Ramos (cell line): ENCODE measurements at regions not wholly inside any gene's neighbourhood (a gene's known extent, or its start where the extent isn't known, plus 50 kb on each side); places are given as distances from the start of the nearest gene placed in this dataset.
"Not testable (repeated sequence)": the region's sequence is repeated elsewhere in the genome, so short reads cannot be mapped to it uniquely, and the experiment has no call there.

Experiments used
- in situ Hi-C: fragments of 300-500 bp; cut with MboI; formaldehyde crosslinking; loops from one replicate; pipeline ENCODE4 v1.14.3; 2022; ENCODE audit warnings: low sequenced_read_pairs; ENCODE audit not compliant: unreplicated experiment

- in situ Hi-C loops = no loop called here
These were observed 67.9 kb upstream of the ADAMTS5 start for GRCh38 chr21:27034796-27035195.

DNA sequence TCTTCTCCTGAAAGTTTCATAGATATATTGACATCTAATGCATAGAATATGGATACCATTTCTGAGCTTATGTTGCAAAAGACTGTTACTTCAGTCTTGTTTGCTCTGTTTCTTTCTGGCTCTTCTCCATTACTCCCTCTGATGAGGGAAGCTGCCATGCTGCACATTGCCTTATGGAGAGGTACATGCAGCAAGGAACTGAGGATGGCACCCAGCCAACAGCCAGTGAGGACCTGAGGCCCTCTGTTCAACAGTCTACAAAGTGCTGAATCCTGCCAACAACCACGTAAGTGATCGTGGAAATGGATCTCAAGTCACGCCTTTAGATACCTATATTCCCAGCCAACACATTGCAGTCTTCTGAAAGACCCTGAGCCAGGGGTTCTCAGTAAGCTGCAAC, 66.6 kb upstream of the ADAMTS5 start:
- in situ Hi-C loops = no loop called here

DNA sequence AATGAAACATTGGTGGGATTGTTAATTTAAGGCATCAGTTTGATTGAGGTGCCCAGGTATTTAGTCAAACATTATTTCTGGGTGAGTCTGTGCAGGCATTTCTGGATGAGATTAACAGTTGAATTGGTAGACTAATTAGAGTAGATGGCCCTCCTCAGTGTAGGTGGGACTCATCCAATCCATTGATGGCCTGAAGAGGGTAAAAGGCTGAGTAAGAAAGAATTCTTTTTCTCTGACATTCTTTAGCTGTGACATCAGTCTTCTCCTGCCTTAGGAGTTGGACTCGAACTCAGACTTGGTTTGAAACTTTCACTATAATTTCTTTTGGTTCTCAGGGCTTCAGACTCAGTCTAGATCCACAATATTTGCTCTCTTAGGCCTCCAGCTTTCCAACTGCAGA, 59.6 kb upstream of the ADAMTS5 start:
- in situ Hi-C loops = no loop called here

DNA sequence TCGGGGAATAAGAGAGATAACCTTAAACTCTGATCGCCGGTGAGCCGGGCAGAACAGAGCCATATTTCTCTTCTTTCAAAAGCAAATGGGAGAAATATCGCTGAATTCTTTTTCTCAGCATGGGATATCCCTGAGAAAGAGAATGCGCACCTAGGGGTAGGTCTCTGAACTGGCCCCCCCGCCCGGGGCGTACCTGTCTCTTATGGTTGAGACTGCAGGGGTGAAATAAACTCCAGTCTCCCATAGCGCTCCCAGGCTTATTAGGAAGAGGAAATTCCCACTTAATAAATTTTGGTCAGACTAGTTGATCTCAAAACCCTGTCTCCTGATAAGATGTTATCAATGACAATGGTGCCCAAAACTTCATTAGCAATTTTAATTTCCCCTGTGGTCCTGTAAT, 58.8 kb upstream of the ADAMTS5 start:
- in situ Hi-C loops = not testable (repeated sequence)

- in situ Hi-C loops = no loop called here
These were observed 58.1 kb upstream of the ADAMTS5 start for GRCh38 chr21:27024971-27025370.

DNA sequence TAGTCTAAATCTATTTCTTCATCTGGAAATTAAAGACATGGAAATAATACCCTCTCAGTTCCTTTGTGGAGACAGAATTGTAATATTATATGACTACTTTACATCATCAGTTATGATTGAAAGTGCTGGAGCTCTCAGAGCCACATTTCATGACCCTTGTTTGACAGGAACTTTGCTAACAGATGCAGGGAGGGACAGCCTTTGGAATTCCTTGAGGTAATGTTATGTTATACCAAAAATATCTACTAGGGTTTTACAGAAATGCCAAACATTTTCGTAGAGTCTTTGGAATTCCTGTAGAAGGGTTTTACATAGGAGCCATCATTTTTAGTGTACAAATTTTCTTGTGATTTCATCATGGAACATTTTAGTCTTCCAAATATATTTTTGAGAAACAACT, 57.4 kb upstream of the ADAMTS5 start:
- in situ Hi-C loops = no loop called here

DNA sequence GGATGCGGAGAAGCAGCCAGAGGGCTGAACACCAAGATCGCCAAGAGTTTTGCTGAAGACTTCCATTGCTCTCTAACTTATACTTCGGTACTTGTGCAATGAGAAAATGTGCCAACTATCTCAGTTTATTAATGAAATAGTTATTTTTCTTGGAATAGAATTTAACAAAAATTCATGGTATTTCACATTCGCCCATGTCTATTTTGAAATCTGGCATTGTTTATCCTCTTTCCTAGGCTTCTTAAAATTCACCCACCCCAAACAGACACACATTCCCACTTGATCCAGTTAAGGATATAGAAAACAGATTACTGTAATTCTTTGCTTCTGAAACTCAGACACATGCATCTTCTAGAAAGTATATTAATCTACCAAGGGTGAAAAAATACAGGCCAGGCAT, 56.3 kb upstream of the ADAMTS5 start:
- in situ Hi-C loops = no loop called here

- in situ Hi-C loops = no loop called here
These were observed 54.9 kb upstream of the ADAMTS5 start for GRCh38 chr21:27021801-27022200.

DNA sequence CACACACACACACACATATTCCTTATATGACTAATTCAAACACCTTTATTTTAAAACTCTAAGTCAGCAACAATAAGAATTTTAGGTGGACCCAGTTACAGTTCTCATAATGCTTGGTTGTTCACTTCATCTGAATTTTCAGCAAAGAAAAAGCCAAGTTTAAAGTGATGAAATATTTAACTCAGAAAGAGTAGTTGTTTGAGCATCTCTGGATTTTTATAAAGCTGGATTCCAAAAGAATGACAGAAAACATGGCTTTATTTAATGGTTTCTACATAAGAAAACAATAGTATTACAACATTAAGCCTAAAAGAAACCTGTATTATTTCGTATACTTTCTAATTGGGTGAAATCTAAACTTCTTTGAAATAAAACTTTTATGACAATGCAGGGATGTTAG, 54.2 kb upstream of the ADAMTS5 start:
- in situ Hi-C loops = no loop called here

DNA sequence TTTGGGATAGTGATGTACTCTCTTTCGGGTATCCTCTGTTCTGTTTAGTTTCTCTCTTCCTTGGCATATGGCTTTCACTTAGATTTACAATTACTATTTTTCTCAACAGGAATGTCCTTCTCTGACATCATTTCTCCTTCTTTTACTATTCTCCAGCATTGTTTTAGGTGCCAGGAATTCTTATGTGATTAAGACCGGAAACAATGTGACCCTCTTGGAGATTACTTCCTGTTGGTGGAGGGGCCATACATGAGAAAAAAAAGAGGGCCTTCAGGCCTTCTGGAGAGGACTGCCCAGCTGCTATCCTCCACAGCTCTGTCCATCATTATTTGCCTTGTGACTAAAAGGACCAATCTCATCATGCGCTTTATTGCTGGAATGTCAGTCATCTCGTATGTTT, 50.4 kb upstream of the ADAMTS5 start:
- in situ Hi-C loops = no loop called here
